HCT116 (cell line): ENCODE measurements at regions not wholly inside any gene's neighbourhood (a gene's known extent, or its start where the extent isn't known, plus 50 kb on each side); places are given as distances from the start of the nearest gene placed in this dataset.

ENCODE experiments used
- ATAC-seq: fragments of 200-7000 bp; cut with Tn5 transposase; 2 replicates; pipeline ENCODE4 v1.9.1; 2020; ENCODE audit warnings: mild to moderate bottlenecking, moderate library complexity
- BruUV-seq: library from RNA; stranded (reverse); fragments of 400-500 nt; replicated peaks from 2 replicates; lab custom pipeline; 2021; lab: Mats Ljungman, UMichigan
- CTCF ChIA-PET: fragments of 300-600 bp; sonication (Branson Sonifier 250); formaldehyde crosslinking; loops from one replicate; lab custom pipeline; 2021; ENCODE audit warnings: antibody characterized with exemption; lab: Charles Lee
- POLR2A ChIA-PET: fragments of 300-600, 350-600 bp; sonication (Branson Sonifier 250); formaldehyde crosslinking; loops from one replicate; lab custom pipeline; 2021; ENCODE audit warnings: antibody characterized with exemption; lab: Charles Lee
- RAD21 ChIA-PET, 2 experiments: fragments of 300-600 bp; sonication (Branson Sonifier 250); formaldehyde crosslinking; loops; one replicate each; lab custom pipeline; 2023; ENCODE audit warnings: low total read pairs in 2 of 2; ENCODE audit not compliant: uncharacterized antibody in 2 of 2, unreplicated experiment in 2 of 2, low non-redundant PET in 1 of 2; lab: Charles Lee
- DNase-seq: peaks from one replicate; pipeline ENCODE4 v3.0.0-alpha.2; 2010; ENCODE audit warnings: low read depth, low spot score
- H2AFZ ChIP-seq: fragments of 200-600 bp; shearing (Covaris generic), sonication (generic); 2 replicates; pipeline ENCODE4 v1.6.1; 2017; ENCODE audit warnings: low read depth, mixed run types, mixed read lengths, antibody characterized with exemption, low read length; ENCODE audit not compliant: poor library complexity, severe bottlenecking
- H3K27ac ChIP-seq: 2 replicates; pipeline ENCODE4 v1.5.1; 2012; ENCODE audit warnings: low read depth, low read length
- H3K27me3 ChIP-seq: fragments of 200-600 bp; sonication (generic); 2 replicates; pipeline ENCODE4 v1.6.1; 2016; ENCODE audit warnings: mixed run types, low read length, mixed read lengths; ENCODE audit not compliant: insufficient read depth
- H3K36me3 ChIP-seq, 2 experiments: fragments of 200-500 bp in 1 of 2; fragments of 200-600 bp in 1 of 2; sonication (Bioruptor generic) in 1 of 2; sonication (generic) in 1 of 2; 2 replicates each; pipeline versions ENCODE4 v1.5.1 to v1.6.1; 2014 to 2016; ENCODE audit warnings: low read length in 2 of 2, inconsistent platforms in 1 of 2, mixed read lengths in 1 of 2, mixed run types in 1 of 2; ENCODE audit not compliant: insufficient read depth in 2 of 2, control insufficient read depth in 1 of 2
- H3K4me1 ChIP-seq, 2 experiments: fragments of 200-600 bp in 1 of 2; sonication (generic) in 1 of 2; 2 replicates each; pipeline versions ENCODE4 v1.5.1 to v1.6.1; 2012 to 2017; ENCODE audit warnings: low read length in 2 of 2, inconsistent platforms in 1 of 2, mild to moderate bottlenecking in 1 of 2, mixed read lengths in 1 of 2, mixed run types in 1 of 2, moderate library complexity in 1 of 2; ENCODE audit not compliant: insufficient read depth in 2 of 2, control insufficient read depth in 1 of 2
- H3K4me2 ChIP-seq: fragments of 200-600 bp; sonication (generic); 2 replicates; pipeline ENCODE4 v1.6.1; 2017; ENCODE audit warnings: mixed run types, low read length, mixed read lengths
- H3K4me3 ChIP-seq, 2 experiments: fragments of 200-600 bp in 1 of 2; sonication (generic) in 1 of 2; replicated peaks in 1 of 2; 2 replicates each; pipeline ENCODE4 v1.5.1; 2011 to 2016; ENCODE audit warnings: low read length in 2 of 2, control low read depth in 1 of 2, low read depth in 1 of 2, mild to moderate bottlenecking in 1 of 2, mixed read lengths in 1 of 2, mixed run types in 1 of 2
- H3K79me2 ChIP-seq: fragments of 200-600 bp; sonication (generic); 2 replicates; pipeline ENCODE4 v1.6.1; 2017; ENCODE audit warnings: mild to moderate bottlenecking, mixed run types, low read length, moderate library complexity, mixed read lengths; ENCODE audit not compliant: insufficient read depth
- H3K9ac ChIP-seq: fragments of 200-600 bp; sonication (generic); 2 replicates; pipeline ENCODE4 v1.6.1; 2016; ENCODE audit warnings: low read length, mixed read lengths
- H3K9me2 ChIP-seq: fragments of 200-600 bp; sonication (generic), shearing (Covaris generic); 2 replicates; pipeline ENCODE4 v1.6.1; 2017; ENCODE audit warnings: mixed run types, mild to moderate bottlenecking, moderate library complexity; ENCODE audit not compliant: insufficient read depth
- H3K9me3 ChIP-seq, 2 experiments: fragments of 200-500 bp in 1 of 2; fragments of 200-600 bp in 1 of 2; sonication (Bioruptor generic) in 1 of 2; sonication (generic) in 1 of 2; 2 replicates each; pipeline ENCODE4 v1.6.1; 2014 to 2017; ENCODE audit warnings: low read length in 2 of 2, mixed read lengths in 2 of 2, inconsistent platforms in 1 of 2, low read depth in 1 of 2, mild to moderate bottlenecking in 1 of 2, mixed run types in 1 of 2, moderate library complexity in 1 of 2; ENCODE audit not compliant: control insufficient read depth in 1 of 2, insufficient read depth in 1 of 2
- H4K20me1 ChIP-seq: fragments of 200-600 bp; sonication (generic), shearing (Covaris generic); 2 replicates; pipeline ENCODE4 v1.6.1; 2017; ENCODE audit warnings: mixed run types, mild to moderate bottlenecking, moderate library complexity; ENCODE audit not compliant: insufficient read depth
- CEBPB ChIP-seq: IDR thresholded peaks from 2 replicates; pipeline ENCODE4 v1.6.1; 2012; ENCODE audit warnings: low read depth
- CTCF ChIP-seq, 3 experiments: fragments of 200-600 bp in 1 of 3; sonication (generic) in 1 of 3; IDR thresholded peaks in 2 of 3; conservative IDR thresholded peaks in 1 of 3; 2 replicates each; pipeline ENCODE4 v1.5.1; 2012 to 2017; ENCODE audit warnings: low read depth in 2 of 3, low read length in 2 of 3, antibody characterized with exemption in 1 of 3, borderline replicate concordance in 1 of 3, control low read depth in 1 of 3, mild to moderate bottlenecking in 1 of 3, mixed read lengths in 1 of 3, mixed run types in 1 of 3, moderate library complexity in 1 of 3; ENCODE audit not compliant: insufficient read depth in 1 of 3
- EGR1 ChIP-seq: IDR thresholded peaks from 2 replicates; pipeline ENCODE4 v1.6.1; 2012; ENCODE audit warnings: low read depth
- ELF1 ChIP-seq: IDR thresholded peaks from 2 replicates; pipeline ENCODE4 v1.6.1; 2012; ENCODE audit warnings: low read depth, borderline replicate concordance
- FOSL1 ChIP-seq: IDR thresholded peaks from 2 replicates; pipeline ENCODE4 v1.6.1; 2012; ENCODE audit warnings: low read depth
- MAX ChIP-seq: IDR thresholded peaks from 2 replicates; pipeline ENCODE4 v1.6.1; 2012
- POLR2A ChIP-seq: IDR thresholded peaks from 2 replicates; pipeline ENCODE4 v1.7.0; 2011; ENCODE audit warnings: borderline replicate concordance; ENCODE audit not compliant: insufficient read depth, insufficient read length; ENCODE audit errors: extremely low read depth
- POLR2AphosphoS5 ChIP-seq: IDR thresholded peaks from 2 replicates; pipeline ENCODE4 v1.6.1; 2011; ENCODE audit warnings: mild to moderate bottlenecking, low read depth, low read length, moderate library complexity
- SP1 ChIP-seq: IDR thresholded peaks from 2 replicates; pipeline ENCODE4 v1.6.1; 2012; ENCODE audit warnings: low read depth
- intact Hi-C: fragments of 100-400 bp; cut with micrococcal nuclease; formaldehyde crosslinking; loops from 2 replicates; pipeline ENCODE4 v1.10.0; 2022

- intact Hi-C loops, result no loop called here
- Histone ChIP-seq H3K4me3 (no peak overlapping the region), H3K79me2 (no peaks in the 10 kb centered on the region), H3K27me3 (no peaks in the 10 kb centered on the region), H3K27ac (no peak overlapping the region), H3K4me2 (no peak overlapping the region), H4K20me1 (no peaks in the 10 kb centered on the region), H3K9ac (no peak overlapping the region), H2AFZ (no peak overlapping the region), H3K9me3 (peaks cover 0 to 13% of the 10 kb centered on the region in 2 experiments; a peak in 3 of 4 replicates), H3K4me1 (no peaks in the 10 kb centered on the region), H3K9me2 (no peaks in the 10 kb centered on the region), H3K36me3 (no peaks in the 10 kb centered on the region)
- CTCF ChIA-PET, result no interaction called here
- POLR2A ChIA-PET, result no interaction called here
- BruUV-seq, result no TSS peak
- RAD21 ChIA-PET, result no interaction called here
- TF ChIP-seq SP1, result no peak
- TF ChIP-seq POLR2AphosphoS5, result no peak
- no peak for TF ChIP-seq CEBPB
- TF ChIP-seq POLR2A, result no peak
- no peak for ATAC-seq
- DNase-seq, result no peak
Measured at GRCh38 chr4:65819192-65819591, 148.9 kb upstream of the EPHA5 start.

- Histone ChIP-seq H3K4me2 (no peak overlapping the region), H3K9ac (no peak overlapping the region), H3K79me2 (no peaks in the 10 kb centered on the region), H3K9me2 (no peaks in the 10 kb centered on the region), H4K20me1 (no peaks in the 10 kb centered on the region), H3K27ac (no peak overlapping the region), H3K4me3 (no peak overlapping the region), H3K4me1 (no peaks in the 10 kb centered on the region), H3K36me3 (no peaks in the 10 kb centered on the region), H2AFZ (no peak overlapping the region), H3K27me3 (no peaks in the 10 kb centered on the region), H3K9me3 (peaks cover 0 to 7% of the 10 kb centered on the region in 2 experiments; a peak in 1 of 4 replicates)
- RAD21 ChIA-PET, result no interaction called here
- DNase-seq (no peak), ATAC-seq (no peak)
- TF ChIP-seq FOSL1 (no peak), SP1 (no peak), MAX (no peak), POLR2A (no peak), EGR1 (no peak), POLR2AphosphoS5 (no peak), CTCF (IDR thresholded peaks at IDR 0.05 in 2 of 3, conservative IDR thresholded peaks at IDR 0.05 in 1 of 3; ENCODE audit: borderline replicate concordance in 1 of 3, insufficient read depth in 1 of 3, low read depth in 2 of 3, low read length in 2 of 3) (no peak), ELF1 (no peak)
- no TSS peak for BruUV-seq
- intact Hi-C loops, result no loop called here
- POLR2A ChIA-PET, result no interaction called here
- CTCF ChIA-PET, result no interaction called here
Measured at GRCh38 chr4:65805936-65806335, 135.6 kb upstream of the EPHA5 start.
